Kidney capillary endothelial cell (primary cell): ENCODE measurements at regions not wholly inside any gene's neighbourhood (a gene's known extent, or its start where the extent isn't known, plus 50 kb on each side); places are given as distances from the start of the nearest gene placed in this dataset.

Source experiments
- DNase-seq: peaks from one replicate; pipeline ENCODE4 v3.0.0-alpha.2; 2018; ENCODE audit warnings: low spot score

DNA sequence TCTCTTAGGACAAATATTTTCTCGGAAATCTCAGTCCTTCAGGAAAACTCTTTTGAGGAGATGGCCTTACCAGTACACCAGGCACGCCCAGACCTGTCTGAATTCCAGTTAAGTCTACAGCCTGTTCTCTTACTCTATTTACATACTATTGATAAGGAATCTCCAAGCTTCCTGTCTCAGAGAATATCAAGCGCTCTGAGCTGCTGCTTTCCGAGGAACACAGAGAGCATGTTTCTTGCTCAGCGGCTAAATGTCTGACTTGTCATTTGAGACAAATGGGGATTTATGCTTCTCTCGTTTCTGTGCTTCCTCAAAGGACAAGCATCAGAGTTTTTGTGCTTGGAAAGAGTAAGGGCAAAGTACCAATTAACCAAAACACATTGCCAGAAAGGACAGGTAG, 112.4 kb upstream of the CCDC54 start:
- no peak for DNase-seq

DNA sequence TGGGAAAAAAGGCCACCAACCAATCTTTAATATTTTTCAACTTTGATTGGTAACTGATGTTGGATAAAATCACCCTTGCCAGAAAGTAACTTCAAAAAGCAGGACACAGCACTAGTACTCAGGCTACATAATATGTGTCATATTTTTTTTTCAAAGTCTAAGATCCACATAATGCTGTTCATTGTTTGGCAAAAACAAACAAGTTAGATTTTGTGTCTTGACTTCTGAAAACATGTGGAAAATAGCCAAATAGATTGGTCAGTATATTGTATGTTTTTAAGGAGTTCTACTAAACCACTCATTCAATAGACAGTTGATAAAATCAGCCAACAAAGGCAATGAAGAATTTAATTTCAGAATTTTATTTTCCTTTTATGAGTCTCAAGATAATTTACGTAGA, 111.7 kb upstream of the CCDC54 start:
- no peak for DNase-seq

DNA sequence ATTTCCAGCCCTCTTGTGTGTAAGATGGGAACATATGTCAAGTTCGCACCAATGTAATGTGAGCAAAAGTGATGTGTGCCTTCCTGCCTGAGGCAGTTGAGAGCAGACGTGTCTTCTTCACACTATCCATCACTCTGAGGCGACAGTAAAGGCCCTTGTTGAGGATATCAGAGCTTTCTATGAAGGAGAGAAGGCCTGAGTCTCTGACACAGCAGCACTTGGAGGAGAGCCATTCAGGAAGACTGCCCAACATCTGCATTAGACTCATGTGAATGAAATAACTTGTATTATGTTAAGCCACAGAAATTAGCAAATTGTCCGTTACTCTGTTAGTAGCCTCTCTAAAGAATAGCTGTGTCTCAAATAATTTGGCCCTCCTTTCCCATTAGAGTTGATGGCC, 108.8 kb upstream of the CCDC54 start:
- no peak for DNase-seq

DNA sequence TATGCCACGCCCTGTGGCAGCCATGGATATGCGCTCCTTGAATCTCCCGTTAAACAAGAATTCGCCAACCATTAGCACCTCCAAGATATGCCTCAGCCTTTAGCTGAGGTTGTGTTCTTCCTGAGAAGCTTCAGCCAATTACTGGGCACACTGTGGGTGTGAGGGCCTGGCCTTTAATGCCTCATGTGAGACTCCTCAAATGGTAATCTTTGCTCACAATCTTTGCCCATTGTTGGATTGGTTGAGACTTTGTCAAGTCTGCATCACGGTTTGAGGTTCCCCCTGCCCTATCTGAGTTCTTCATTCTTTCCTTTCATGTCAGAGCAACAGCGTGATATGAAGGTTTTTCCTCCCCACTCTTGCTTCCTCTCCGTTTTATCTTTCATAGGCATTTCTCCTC, 108.1 kb upstream of the CCDC54 start:
- no peak for DNase-seq

DNA sequence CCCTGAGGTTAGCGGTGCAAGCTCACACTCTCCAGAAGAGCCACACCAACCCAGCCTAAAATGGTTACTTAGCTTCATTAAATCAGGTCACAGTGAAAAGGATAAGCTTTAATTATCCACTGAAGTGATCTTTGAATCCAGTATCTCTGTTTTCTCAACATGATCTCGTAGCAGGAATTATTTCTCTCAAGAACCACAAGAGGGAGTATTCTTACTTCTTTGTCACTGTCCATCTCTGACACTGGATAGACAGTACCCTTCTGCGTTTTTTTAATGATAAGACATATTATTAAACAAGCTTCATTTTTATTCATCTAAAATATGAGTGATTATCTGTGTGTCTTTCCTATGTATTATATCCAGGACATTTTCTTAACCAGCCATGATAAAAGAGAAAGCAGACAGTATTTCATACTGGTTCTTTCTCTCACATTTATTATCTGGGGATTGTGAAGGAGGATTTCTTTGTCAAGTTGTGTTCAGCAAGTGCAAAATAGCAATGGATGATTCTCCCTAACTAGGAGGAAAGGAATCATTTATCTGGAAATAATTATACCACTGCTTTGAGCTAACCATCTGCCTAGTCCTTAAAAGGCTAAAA, 105.4 kb upstream of the CCDC54 start:
- DNase-seq = peak; percentile 61

DNA sequence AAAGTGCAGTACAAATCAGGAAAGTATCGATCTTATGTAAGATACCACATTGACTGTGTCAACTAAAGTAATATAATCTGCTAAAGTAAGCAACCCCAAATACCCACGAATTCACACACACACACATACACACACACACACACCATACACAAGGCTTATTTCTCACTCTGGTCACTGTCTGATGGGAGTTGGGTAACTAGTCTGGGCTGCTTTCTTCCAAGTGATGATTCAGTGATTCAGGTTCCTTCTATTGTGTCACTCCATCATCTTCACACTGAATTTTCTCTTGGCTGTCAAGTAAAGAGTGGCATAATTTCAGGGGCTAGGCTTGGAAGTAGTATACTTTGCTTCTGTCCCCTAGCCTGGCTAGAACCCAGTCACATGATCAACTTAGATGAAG, 104.8 kb upstream of the CCDC54 start:
- DNase-seq = no peak

DNA sequence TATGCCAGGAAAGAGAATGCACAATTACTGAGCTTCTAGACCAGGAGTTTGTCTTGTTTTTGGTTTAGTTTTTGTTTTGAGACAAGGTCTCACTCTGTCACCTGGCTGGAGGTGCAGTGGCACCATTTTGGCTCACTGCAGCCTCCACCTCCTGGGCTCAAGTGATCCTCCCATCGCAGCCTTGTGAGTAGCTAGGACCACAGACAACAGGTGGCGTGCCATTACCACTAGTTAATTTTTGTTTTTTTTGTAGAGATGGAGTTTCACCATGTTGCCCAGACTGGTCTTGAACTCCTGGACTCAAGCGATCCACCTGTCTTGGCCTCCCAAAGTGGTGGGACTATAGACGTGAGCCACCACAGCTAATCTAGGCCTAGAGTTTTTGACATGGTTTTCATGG, 104.4 kb upstream of the CCDC54 start:
- no peak for DNase-seq

DNA sequence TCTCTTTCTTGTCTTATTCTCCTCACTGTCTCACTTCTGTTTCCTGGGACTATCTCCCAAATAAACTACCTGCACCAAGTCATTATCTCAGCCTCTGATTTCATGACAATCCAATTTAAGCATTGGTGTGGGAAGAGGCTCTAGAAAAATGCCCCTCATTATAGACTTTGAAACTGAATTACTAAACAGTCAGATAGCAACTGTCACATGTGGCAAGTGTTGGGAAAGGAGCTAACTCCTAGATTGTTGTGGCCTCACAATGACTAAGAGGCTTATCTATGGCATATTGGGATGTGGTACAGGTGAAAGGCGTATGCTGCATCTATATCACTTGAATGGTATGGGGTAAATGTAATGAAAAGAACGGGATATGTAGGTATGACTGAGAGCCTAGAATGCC, 103.5 kb upstream of the CCDC54 start:
- no peak for DNase-seq

DNA sequence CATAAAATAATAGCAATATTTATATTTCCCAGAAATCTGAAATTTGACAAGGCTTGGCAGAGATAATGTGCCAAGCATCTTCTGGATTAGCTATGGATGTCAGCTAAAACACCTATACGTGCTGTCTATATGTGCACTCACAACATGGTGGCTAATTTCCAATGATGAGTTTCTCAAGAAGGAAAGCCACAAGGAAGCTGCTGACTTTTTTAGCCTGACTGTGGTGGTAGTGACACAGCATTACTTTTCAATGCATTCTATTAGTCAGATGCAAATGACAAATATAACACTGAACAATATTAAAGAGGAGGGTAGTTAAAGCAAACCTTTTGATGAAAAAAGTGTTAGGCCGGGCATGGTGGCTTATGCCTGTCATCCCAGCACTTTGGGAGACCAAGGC, 101.7 kb upstream of the CCDC54 start:
- no peak for DNase-seq

DNA sequence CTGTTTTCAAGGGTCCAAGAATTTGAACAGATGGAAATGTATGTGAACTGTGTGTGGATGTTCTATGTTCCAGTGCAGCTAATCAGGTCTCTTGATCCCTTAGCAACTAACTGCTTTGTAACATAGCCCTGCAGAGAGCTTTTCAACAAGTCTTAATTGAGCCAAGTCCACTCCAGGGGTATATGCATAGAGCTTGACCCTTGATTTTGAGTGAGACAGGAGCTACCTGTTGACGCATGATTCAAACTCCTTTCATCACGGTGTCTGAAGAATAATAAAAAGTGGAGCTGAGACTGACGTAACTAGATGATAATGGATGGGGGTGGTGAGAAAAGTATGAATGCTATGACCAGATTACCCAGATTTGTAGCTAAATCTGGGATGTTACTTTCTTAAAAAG, 93.3 kb upstream of the CCDC54 start:
- no peak for DNase-seq

DNA sequence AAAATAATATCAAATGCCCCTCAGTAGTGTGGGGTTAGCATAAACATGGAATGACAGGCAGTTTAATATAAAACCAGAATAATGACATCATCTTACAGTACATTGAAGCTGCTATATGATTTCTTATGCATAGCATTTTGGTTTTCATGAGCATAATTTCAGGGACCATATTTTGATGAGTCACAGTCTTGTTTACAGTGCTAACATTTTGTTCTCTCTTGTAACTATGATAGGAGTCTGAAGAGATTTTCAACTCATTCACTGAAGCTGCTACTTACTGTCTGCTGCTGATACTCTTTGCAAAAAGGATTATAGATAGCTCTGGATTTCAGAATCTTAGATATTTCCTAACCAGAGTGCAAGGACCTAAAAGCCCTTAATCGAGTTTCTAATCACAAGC, 92.6 kb upstream of the CCDC54 start:
- no peak for DNase-seq

DNA sequence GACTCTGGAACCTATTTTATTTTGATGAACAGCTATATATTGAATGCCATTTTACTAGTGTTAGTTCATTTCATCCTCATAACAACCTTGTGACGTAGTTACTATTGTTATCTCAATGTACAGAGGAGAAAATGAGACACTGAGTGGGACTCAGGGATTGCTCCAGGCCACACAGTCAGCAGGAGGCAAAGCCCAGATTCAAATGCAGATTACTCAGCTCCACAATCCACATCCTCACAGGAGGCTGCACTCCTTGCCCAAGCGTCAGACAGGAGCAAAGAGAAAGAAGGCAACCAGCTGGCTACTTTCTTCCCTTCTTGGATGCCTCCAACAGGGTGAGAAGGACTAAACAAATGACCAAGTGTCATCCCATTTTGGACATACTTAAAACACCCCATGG, 92.0 kb upstream of the CCDC54 start:
- DNase-seq = no peak

DNA sequence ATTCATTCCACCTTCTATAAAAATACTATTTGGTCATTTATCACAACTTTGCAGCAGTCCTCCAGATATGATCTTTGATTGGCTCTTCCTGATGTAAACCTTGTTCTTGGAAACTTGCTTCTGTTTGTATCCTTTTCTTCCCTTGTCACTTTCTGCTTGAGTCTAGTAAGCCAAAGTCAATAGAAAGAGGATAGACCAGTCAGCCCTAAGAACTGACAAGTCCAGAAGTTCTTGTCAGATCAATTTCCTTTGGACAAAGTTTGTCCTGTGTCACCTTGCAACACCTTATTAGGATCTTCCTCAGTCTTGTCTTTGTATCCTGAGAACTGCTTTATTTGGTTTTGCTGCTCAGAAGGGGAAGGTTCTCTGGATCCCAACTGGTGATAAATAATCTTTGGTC, 87.9 kb upstream of the CCDC54 start:
- no peak for DNase-seq

DNA sequence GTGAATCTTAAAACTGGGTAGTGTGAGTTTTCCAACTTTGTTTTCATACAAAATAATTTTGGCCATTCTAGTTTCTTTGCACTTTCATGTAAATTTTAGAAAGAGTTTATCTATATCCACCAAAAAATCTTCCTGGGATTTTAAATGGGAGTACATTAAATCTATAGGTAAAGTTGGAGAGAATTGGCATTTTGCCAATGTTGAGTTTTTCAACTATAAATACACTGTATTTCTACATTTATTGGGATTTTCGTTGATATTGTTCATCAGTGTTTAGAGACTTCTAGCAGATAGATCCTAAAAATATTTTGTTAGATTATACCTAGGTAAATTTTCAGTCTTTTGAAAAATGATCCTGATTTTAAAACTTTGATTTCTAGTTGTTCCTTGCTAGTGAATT, 83.1 kb upstream of the CCDC54 start:
- no peak for DNase-seq

DNA sequence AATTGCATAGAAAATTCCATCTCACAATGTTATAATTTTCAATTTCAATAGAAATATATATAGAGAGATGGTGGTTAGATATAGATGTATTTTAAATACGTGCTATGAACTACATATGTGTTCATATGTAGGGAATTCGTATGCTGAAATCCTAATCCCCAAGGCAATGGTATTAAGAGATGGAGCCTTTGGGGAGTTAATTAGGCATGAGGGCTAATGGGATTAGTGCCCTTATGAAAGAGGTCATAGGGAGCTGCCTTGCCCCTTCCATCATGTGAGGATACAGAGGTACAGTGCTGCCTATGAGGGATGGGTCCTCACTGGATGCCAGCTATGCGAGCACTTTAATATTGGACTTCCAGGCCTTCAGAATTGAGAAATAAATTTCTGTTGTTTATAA, 79.6 kb upstream of the CCDC54 start:
- DNase-seq = no peak

DNA sequence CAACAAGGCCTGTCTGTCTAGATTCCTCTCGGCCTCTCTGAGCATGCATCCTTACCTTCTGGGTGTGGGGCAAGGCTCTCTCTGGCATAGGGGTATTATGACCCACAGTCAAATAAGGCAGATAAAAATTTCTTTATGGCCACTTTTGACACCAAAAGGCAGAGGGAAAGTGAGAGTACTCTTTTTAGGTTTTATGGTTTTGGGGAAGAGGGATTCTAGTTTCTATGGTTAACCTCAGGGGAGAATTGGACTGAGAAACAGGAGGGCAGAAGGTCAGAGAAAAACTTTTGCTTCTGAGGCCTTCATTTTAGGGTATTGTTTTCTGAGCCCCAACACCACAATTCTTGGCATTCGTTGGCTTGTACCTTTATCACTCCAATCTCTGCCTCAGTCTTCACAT, 70.0 kb upstream of the CCDC54 start:
- DNase-seq = no peak

DNA sequence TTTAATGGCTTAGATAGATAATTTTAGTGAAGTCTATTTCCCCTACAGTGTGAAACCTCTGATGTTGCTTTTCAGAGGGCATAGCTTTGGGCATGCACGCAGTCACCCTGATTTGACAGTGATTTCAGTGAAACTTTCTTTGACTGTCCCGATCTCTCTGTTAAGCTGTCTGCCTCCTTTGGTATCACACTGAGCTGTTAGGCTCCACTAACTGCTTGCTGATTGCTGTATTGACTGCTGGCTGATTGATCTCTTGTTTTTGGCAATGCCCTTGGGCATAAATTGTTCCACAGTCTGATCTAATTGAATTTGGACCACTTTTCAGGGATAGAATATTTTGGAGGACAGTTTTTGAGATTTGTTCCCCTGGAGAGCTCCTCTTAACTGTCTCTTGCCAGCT, 68.5 kb upstream of the CCDC54 start:
- DNase-seq = no peak

DNA sequence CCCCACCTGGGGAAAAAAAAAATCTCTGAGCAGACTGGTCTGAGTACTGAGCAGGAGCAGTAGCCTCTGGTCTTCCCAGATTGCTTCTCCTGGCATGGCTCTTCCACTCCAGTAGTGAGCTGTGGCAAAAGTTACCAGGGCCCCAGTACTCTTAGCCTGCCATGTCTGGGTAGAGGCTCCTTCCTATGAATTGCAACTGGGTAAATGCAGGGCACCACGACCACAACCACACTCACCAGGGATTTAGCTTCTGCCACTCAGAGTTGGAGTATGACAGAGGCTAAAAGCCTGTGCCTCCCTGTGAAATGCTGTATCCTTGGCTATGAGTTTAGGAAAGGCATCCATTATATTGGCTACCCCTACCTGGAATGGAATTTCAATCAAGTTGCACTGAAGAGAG, 67.9 kb upstream of the CCDC54 start:
- no peak for DNase-seq

DNA sequence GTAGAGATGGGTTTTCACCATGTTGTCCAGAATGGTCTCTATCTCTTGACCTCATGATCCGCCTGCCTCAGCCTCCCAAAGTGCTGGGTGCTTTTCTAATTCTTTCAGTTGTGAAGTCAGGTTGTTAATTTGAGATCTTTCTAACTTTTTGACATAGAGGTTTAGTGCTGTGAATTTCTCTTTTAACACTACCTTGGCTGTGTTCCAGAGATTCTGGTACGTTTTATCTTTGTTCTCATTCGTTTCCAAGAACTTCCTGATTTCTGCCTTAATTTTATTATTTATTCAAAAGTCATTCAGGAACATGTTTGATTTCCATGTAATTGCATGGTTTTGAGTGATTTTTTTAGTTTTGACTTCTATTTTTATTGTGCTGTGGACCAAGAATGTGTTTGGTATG, 63.5 kb upstream of the CCDC54 start:
- no peak for DNase-seq

DNA sequence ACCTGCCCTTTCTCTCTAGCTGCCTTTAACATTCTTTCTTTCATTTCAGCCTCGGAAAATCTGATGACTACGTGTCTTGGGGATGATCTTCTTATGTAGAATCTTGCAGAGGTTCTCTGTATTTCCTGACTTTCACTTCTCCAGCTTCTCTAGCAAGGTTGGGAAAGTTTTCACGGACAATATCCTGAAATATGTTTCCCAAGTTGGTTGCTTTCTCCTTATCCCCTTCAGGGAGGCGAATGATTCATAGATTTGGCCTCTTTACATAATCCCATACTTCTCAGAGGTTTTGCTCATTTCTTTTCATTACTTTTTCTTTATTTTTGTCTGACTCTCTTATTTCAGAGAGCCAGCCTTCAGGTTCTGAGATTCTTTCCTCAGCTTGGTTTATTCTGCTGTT, 62.1 kb upstream of the CCDC54 start:
- no peak for DNase-seq

DNA sequence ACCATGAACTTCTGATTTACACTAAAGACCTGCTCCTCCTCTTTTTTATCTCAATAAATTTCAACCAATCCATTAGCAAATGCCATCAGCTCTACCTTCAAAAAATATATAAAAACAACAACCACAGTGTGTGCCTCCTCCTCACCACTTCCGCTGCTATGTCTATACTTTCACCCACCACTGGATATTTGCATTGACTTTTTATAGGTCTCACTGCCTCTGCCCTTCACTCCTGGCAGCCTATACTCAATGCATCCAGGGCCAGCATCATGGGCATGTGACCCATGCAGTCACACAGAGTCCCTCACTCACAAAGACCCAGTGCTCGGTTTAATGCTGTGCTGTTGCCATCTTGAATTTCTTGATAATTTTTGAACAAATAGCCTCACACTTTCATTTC, 53.5 kb upstream of the CCDC54 start:
- DNase-seq = no peak

DNA sequence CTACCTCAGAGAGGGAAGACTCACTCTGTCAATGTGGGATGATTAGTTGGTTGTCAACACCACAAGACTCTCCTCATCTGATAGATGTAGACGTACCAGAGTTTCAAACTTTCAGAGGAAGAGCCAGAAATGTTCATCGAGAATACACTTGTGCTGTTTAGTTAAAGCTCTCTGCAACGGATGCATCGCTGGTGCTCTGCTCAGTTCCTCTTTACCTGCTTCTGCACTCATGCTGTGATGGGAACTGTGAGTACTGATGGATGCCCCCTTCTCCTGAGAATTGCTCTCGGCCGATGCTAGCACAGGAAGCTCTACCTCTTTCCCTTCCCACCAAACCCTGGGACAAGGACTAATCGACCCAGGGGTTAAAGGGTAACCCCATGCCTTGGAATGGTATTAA, 51.8 kb upstream of the CCDC54 start:
- no peak for DNase-seq
